ENCODE measurements at regions not wholly inside any gene's neighbourhood (a gene's known extent, or its start where the extent isn't known, plus 50 kb on each side); places are given as distances from the start of the nearest gene placed in this dataset.

DNA sequence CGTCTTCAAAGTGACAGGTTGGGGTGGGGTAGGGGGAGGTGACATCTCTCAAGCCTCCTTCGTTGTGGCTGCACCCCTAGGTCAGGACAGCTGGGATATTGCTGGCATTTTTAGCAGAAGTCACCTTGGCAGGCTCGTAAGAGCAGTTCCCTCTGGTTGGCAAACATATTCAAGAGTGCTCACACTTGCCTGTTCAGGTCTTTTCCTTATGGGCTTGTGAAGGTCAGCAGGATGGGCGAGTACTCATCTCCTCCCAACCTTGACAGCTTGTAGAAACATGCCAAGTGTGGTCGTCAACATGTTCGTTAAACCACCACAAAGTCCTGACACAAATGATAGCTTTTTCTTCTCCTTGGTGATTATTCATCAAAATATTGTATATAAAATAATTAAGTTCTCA is 113.6 kb downstream of the HDGFL1 start:
- no peak for DNase-seq (ENCODE audit: low read depth)
- H3K4me3 ChIP-seq (ENCODE audit: low read depth, low read length), result no peak overlapping the region
- TF ChIP-seq, protein P1, sequence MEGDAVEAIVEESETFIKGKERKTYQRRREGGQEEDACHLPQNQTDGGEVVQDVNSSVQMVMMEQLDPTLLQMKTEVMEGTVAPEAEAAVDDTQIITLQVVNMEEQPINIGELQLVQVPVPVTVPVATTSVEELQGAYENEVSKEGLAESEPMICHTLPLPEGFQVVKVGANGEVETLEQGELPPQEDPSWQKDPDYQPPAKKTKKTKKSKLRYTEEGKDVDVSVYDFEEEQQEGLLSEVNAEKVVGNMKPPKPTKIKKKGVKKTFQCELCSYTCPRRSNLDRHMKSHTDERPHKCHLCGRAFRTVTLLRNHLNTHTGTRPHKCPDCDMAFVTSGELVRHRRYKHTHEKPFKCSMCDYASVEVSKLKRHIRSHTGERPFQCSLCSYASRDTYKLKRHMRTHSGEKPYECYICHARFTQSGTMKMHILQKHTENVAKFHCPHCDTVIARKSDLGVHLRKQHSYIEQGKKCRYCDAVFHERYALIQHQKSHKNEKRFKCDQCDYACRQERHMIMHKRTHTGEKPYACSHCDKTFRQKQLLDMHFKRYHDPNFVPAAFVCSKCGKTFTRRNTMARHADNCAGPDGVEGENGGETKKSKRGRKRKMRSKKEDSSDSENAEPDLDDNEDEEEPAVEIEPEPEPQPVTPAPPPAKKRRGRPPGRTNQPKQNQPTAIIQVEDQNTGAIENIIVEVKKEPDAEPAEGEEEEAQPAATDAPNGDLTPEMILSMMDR (IDR thresholded peaks at IDR 0.05; ENCODE audit: control insufficient read depth, extremely low read depth, insufficient read depth), result no peak

DNA sequence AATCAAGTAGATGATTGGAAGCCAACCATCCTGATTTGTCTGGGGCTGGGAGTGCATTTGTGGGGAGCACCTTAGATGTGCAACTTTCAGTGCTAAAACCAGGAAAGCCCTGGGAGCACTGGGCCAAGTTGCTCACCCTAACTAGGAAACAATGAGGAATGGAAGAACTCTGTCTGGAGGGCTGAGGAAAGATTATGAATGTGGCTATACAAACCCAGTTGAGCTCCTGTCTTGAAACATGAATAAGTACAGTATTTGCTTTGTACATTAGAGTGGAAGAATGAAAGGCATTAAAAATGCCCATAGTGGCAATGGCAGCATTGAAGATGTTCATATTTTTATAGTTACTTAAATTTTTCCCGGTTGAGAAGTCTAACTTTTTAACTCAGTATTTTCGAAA is 121.1 kb downstream of the HDGFL1 start:
- DNase-seq (ENCODE audit: low read depth), result no peak
- H3K4me3 ChIP-seq (ENCODE audit: low read depth, low read length), result no peak overlapping the region
- TF ChIP-seq, protein P1 (IDR thresholded peaks at IDR 0.05; ENCODE audit: control insufficient read depth, extremely low read depth, insufficient read depth), result no peak

DNA sequence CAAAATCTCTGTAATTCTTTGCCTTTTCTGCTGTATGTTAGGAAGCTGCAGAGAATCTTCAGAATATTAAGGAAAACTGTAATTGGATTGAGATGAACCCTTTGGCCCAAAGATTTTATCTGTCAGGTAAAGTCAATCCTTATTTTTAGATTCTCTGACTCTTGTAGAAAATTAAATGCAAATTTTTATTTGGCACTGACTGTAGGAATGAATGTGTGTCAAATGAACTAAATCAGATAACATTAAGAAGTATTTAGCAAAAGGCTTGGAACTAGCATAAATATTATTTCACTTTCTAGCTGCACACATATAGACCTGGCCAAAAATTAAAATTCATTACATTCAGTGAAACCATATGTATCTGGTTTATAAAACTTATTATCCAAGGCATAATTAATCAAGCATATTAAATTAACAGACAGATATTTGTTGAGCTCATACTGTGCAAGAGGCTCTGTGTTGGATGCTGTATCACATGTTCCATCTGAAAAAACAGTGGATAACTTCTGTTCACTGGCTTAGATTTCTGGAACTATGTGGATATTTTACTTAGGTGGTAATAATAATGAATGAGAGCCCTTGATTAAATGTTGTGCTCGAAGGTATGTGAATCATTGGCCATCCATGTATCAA is 124.8 kb downstream of the HDGFL1 start:
- TF ChIP-seq, protein P1 (IDR thresholded peaks at IDR 0.05; ENCODE audit: control insufficient read depth, extremely low read depth, insufficient read depth), result no peak
- DNase-seq (ENCODE audit: low read depth), result no peak
- H3K4me3 ChIP-seq (ENCODE audit: low read depth, low read length), result no peak overlapping the region

DNA sequence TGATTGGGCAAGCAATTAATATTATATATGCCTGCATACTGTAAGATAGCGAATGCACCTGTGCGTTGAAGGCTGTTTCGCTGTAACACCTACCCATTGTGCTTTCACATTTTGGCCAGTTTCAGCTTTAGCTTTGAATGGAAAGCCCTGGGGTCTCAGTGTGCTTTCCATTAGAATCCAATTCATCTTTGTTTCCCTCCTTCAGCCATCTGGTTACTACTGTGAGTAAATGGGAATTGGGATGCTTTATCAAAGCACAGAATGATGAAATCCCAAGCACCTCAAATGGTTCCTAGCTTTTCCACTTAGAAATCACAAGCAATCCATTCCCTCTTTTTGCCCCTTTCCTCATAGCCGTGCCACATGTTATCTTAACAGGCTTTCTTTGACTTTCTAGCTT is 127.1 kb downstream of the HDGFL1 start:
- no peak for DNase-seq (ENCODE audit: low read depth)
- no peak overlapping the region for H3K4me3 ChIP-seq (ENCODE audit: low read depth, low read length)
- TF ChIP-seq, protein P1 (IDR thresholded peaks at IDR 0.05; ENCODE audit: control insufficient read depth, extremely low read depth, insufficient read depth), result no peak

DNA sequence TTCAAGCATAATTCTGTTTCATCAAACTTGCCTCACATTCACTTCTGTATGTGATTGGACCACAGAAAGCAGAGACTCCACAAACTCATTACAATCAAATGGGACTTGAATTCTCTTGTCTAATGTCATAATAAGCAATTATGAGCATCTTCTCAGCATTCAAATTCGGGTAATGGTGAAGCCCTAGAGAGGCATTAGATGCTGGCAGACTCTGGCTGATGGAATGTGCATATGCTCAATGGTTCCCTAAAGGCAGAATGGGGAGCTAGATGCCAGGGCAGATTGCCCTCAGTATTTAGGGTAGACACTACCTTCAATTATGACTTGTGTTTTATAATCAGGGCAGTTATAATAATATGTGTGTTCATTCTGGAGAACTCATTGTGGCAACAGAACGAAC is 127.9 kb downstream of the HDGFL1 start:
- TF ChIP-seq, protein P1 (IDR thresholded peaks at IDR 0.05; ENCODE audit: control insufficient read depth, extremely low read depth, insufficient read depth), result no peak
- DNase-seq (ENCODE audit: low read depth), result no peak
- H3K4me3 ChIP-seq (ENCODE audit: low read depth, low read length), result no peak overlapping the region

DNA sequence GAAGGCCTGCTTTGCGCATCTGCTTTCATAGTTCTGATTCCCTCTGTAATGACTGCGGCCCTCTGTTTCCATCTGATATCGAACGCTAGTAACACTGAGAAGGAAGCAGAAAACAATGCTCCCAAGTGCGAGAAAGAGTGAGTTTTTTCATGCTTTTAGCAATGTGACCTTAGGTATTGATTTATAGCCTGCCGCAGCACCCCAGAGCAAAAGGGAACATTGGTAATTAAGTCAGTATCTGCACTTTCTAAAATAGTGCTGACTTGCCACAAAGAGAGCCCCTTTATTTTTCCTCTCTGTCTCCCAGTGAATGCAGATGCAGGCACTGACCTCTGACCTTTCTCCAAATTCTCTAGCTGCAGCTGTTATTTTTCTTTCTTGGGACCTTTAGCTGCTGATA is 129.8 kb downstream of the HDGFL1 start:
- DNase-seq (ENCODE audit: low read depth), result no peak
- no peak overlapping the region for H3K4me3 ChIP-seq (ENCODE audit: low read depth, low read length)
- TF ChIP-seq, protein P1 (IDR thresholded peaks at IDR 0.05; ENCODE audit: control insufficient read depth, extremely low read depth, insufficient read depth), result no peak

DNA sequence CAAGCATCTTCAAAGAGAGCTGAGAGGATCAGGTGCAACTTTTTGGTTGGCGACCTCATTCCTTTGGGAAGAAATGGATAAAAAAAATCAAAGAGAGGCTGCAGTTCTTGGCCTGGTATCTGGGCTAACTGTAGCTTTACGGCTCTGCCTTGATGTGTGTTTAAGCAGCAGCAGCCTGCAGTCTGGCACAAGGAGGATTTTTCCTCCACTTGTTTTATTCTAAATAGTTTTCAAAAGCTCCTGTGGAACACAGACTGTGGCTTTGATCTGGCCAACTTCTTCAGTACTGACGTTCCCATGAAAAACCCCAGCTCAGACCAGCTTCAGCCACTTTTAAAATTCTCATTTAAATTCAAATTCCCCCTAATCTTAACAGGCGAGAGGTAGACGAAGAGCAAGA is 137.3 kb downstream of the HDGFL1 start:
- TF ChIP-seq, protein P1 (IDR thresholded peaks at IDR 0.05; ENCODE audit: control insufficient read depth, extremely low read depth, insufficient read depth), result no peak
- no peak for DNase-seq (ENCODE audit: low read depth)
- no peak overlapping the region for H3K4me3 ChIP-seq (ENCODE audit: low read depth, low read length)

Measured in LNCaP clone FGC (cell line).